H9 (cell line): ENCODE measurements at regions not wholly inside any gene's neighbourhood (a gene's known extent, or its start where the extent isn't known, plus 50 kb on each side); places are given as distances from the start of the nearest gene placed in this dataset.

Experiments
- DNase-seq: peaks from one replicate; pipeline ENCODE4 v3.0.0-alpha.2; 2017
- H2AFZ ChIP-seq: one replicate; pipeline ENCODE4 v1.6.1; 2013; ENCODE audit warnings: mild to moderate bottlenecking, low read length, control low read depth, moderate library complexity
- H2AK5ac ChIP-seq: 2 replicates; pipeline ENCODE4 v1.6.1; 2013; ENCODE audit warnings: low read length, control low read depth, mixed read lengths; ENCODE audit not compliant: insufficient read length
- H2BK120ac ChIP-seq: one replicate; pipeline ENCODE4 v1.6.1; 2013; ENCODE audit warnings: low read depth, mild to moderate bottlenecking, low read length, control low read depth, inconsistent platforms; ENCODE audit not compliant: poor library complexity, severe bottlenecking
- H2BK12ac ChIP-seq: 2 replicates; pipeline ENCODE4 v1.6.1; 2013; ENCODE audit warnings: low read length, control low read depth, mixed read lengths, low read depth; ENCODE audit not compliant: insufficient read length
- H2BK15ac ChIP-seq: 2 replicates; pipeline ENCODE4 v1.6.1; 2013; ENCODE audit warnings: low read depth, low read length, control low read depth
- H2BK20ac ChIP-seq: one replicate; pipeline ENCODE4 v1.6.1; 2013; ENCODE audit warnings: low read depth, mild to moderate bottlenecking, low read length, control low read depth, inconsistent platforms; ENCODE audit not compliant: poor library complexity, severe bottlenecking
- H2BK5ac ChIP-seq: 2 replicates; pipeline ENCODE4 v1.6.1; 2013; ENCODE audit warnings: low read length, control low read depth, mixed read lengths; ENCODE audit not compliant: insufficient read length
- H3K14ac ChIP-seq: 2 replicates; pipeline ENCODE4 v1.6.1; 2013; ENCODE audit warnings: low read length, control low read depth; ENCODE audit not compliant: insufficient read depth
- H3K18ac ChIP-seq: 2 replicates; pipeline ENCODE4 v1.6.1; 2013; ENCODE audit warnings: low read depth, mild to moderate bottlenecking, mixed read lengths, low read length, control low read depth; ENCODE audit not compliant: insufficient read length
- H3K23ac ChIP-seq: 2 replicates; pipeline ENCODE4 v1.6.1; 2013; ENCODE audit warnings: low read length, control low read depth, mixed read lengths, low read depth; ENCODE audit not compliant: insufficient read length
- H3K23me2 ChIP-seq: 2 replicates; pipeline ENCODE4 v1.6.1; 2013; ENCODE audit warnings: low read depth, mild to moderate bottlenecking, mixed read lengths, low read length, control low read depth; ENCODE audit not compliant: insufficient read length, poor library complexity, severe bottlenecking
- H3K27ac ChIP-seq: 2 replicates; pipeline ENCODE4 v1.5.1; 2013; ENCODE audit warnings: low read length, control low read depth, mixed read lengths, low read depth; ENCODE audit not compliant: insufficient read length
- H3K27me3 ChIP-seq: 2 replicates; pipeline ENCODE4 v1.6.1; 2013; ENCODE audit warnings: low read length, control low read depth, inconsistent platforms; ENCODE audit not compliant: insufficient read depth
- H3K4ac ChIP-seq: 2 replicates; pipeline ENCODE4 v1.6.1; 2013; ENCODE audit warnings: low read depth, mild to moderate bottlenecking, control low read depth, inconsistent platforms, low read length, moderate library complexity
- H3K4me1 ChIP-seq: 2 replicates; pipeline ENCODE4 v1.6.1; 2013; ENCODE audit warnings: low read length, control low read depth, inconsistent platforms; ENCODE audit not compliant: insufficient read depth
- H3K4me2 ChIP-seq: 2 replicates; pipeline ENCODE4 v1.6.1; 2013; ENCODE audit warnings: low read length, control low read depth, mixed read lengths; ENCODE audit not compliant: insufficient read length, insufficient read depth
- H3K56ac ChIP-seq: 2 replicates; pipeline ENCODE4 v1.6.1; 2013; ENCODE audit warnings: low read depth, mild to moderate bottlenecking, mixed read lengths, low read length, control low read depth; ENCODE audit not compliant: insufficient read length
- H3K79me1 ChIP-seq: 2 replicates; pipeline ENCODE4 v1.6.1; 2013; ENCODE audit warnings: low read depth, mild to moderate bottlenecking, moderate library complexity, low read length, control low read depth, inconsistent platforms; ENCODE audit not compliant: insufficient read depth, poor library complexity, severe bottlenecking
- H3K79me2 ChIP-seq: 2 replicates; pipeline ENCODE4 v1.6.1; 2013; ENCODE audit warnings: low read length, control low read depth, inconsistent platforms; ENCODE audit not compliant: insufficient read depth
- H3K9ac ChIP-seq: 2 replicates; pipeline ENCODE4 v1.6.1; 2013; ENCODE audit warnings: low read length, control low read depth, mixed read lengths; ENCODE audit not compliant: insufficient read length; ENCODE audit errors: extremely low read depth
- H3K9me3 ChIP-seq: one replicate; pipeline ENCODE4 v1.6.1; 2013; ENCODE audit warnings: low read depth, low read length, inconsistent platforms; ENCODE audit not compliant: control insufficient read depth
- H3T11ph ChIP-seq: one replicate; pipeline ENCODE4 v1.6.1; 2013; ENCODE audit warnings: mild to moderate bottlenecking, low read length, control low read depth, inconsistent platforms
- H4K20me1 ChIP-seq: one replicate; pipeline ENCODE4 v1.6.1; 2013; ENCODE audit not compliant: control insufficient read depth, insufficient read length, insufficient read depth
- H4K5ac ChIP-seq: 2 replicates; pipeline ENCODE4 v1.6.1; 2013; ENCODE audit warnings: low read depth, mild to moderate bottlenecking, mixed read lengths, low read length, control low read depth; ENCODE audit not compliant: insufficient read length
- H4K8ac ChIP-seq: replicated peaks from 2 replicates; pipeline ENCODE4 v1.6.1; 2013; ENCODE audit warnings: low read length, control low read depth, mixed read lengths, low read depth; ENCODE audit not compliant: insufficient read length
- H4K91ac ChIP-seq: 2 replicates; pipeline ENCODE4 v1.6.1; 2013; ENCODE audit warnings: low read depth, mild to moderate bottlenecking, moderate library complexity, mixed read lengths, low read length, control low read depth; ENCODE audit not compliant: insufficient read length
- H3K27ac Mint-ChIP-seq, 3 experiments: 2 replicates in 2 of 3; 3 replicates in 1 of 3; pipeline ENCODE4 v1.8.0; 2020 to 2021; ENCODE audit warnings: mixed read lengths in 3 of 3, mild to moderate bottlenecking in 1 of 3, moderate library complexity in 1 of 3
- H3K27me3 Mint-ChIP-seq: 2 replicates; pipeline ENCODE4 v1.8.0; 2021; ENCODE audit warnings: low read depth, mild to moderate bottlenecking, moderate library complexity, mixed read lengths
- H3K36me3 Mint-ChIP-seq, 3 experiments: 2 replicates in 2 of 3; 3 replicates in 1 of 3; pipeline ENCODE4 v1.8.0; 2020 to 2021; ENCODE audit warnings: low read depth in 3 of 3, mixed read lengths in 3 of 3; ENCODE audit not compliant: insufficient read depth in 1 of 3
- H3K4me1 Mint-ChIP-seq, 2 experiments: 2 replicates each; pipeline ENCODE4 v1.8.0; 2020; ENCODE audit warnings: mixed read lengths in 2 of 2
- H3K4me3 Mint-ChIP-seq, 2 experiments: 2 replicates in 1 of 2; 3 replicates in 1 of 2; pipeline ENCODE4 v1.8.0; 2020 to 2021; ENCODE audit warnings: mild to moderate bottlenecking in 2 of 2, mixed read lengths in 2 of 2, moderate library complexity in 1 of 2
- H3K9me3 Mint-ChIP-seq, 2 experiments: 2 replicates in 1 of 2; 3 replicates in 1 of 2; pipeline ENCODE4 v1.8.0; 2020; ENCODE audit warnings: mild to moderate bottlenecking in 2 of 2, mixed read lengths in 2 of 2, moderate library complexity in 1 of 2
- CTCF ChIP-seq: fragments of 200-600 bp; sonication (generic); conservative IDR thresholded peaks from 3 replicates; pipeline ENCODE4 v1.8.0; 2021; ENCODE audit warnings: antibody characterized with exemption, mild to moderate bottlenecking
- WGBS: extraction: QIAGEN DNeasy Blood & Tissue Kit; methylation state at CpG from one replicate; pipeline ENCODE4 v1.1.7; 2013; ENCODE audit warnings: missing lambda C conversion rate, low lambda C conversion rate, mixed read lengths; ENCODE audit not compliant: insufficient read length; ENCODE audit errors: extremely low coverage; 5-methylcytosine and 5-hydroxymethylcytosine counted together

DNA sequence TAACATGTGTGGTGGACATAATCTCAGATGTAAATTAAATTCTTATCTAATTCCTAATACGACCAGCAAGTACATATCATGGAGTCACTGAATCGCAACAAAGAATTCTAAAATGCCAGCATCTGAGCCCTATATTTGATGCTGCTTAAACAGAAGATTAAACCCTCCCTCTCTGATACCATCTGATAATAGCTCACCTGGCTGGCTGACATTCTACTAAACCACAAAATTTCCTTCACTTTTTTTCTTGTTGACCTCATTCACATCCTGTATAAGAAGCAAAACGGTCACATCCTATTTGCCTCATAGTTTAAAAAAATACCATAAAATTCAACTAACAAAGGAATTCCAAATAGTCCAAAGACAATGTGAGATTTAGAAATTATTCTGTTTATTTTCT, 371.6 kb upstream of the SLC8A1 start:
- Mint-ChIP-seq H3K9me3 (no peaks in the 10 kb centered on the region), H3K27ac (no peak overlapping the region), H3K36me3 (no peaks in the 10 kb centered on the region), H3K27me3 (no peaks in the 10 kb centered on the region), H3K4me1 (no peaks in the 10 kb centered on the region; a peak in 1 of 4 replicates), H3K4me3 (no peak overlapping the region)
- Histone ChIP-seq H3K27ac (no peak overlapping the region), H3K23me2 (no peaks in the 10 kb centered on the region), H3K79me1 (no peaks in the 10 kb centered on the region), H3K18ac (no peak overlapping the region), H2AK5ac (no peak overlapping the region), H3K9me3 (no peaks in the 10 kb centered on the region), H3K79me2 (no peaks in the 10 kb centered on the region), H3K4me1 (no peaks in the 10 kb centered on the region; the same call in 1 of the 2 replicates), H3K23ac (no peak overlapping the region), H3K9ac (no peak overlapping the region), H2BK15ac (no peak overlapping the region), H4K8ac (no peak overlapping the region), H4K91ac (no peak overlapping the region), H2BK12ac (no peak overlapping the region), H2BK20ac (no peak overlapping the region), H3K4ac (no peak overlapping the region), H4K5ac (no peak overlapping the region), H4K20me1 (no peaks in the 10 kb centered on the region), H3K27me3 (no peaks in the 10 kb centered on the region), H2BK120ac (no peak overlapping the region), H3T11ph (no peak overlapping the region), H2BK5ac (no peak overlapping the region), H3K4me2 (no peak overlapping the region), H2AFZ (no peak overlapping the region), H3K14ac (no peak overlapping the region), H3K56ac (no peak overlapping the region)
- no peak for TF ChIP-seq CTCF
- no peak for DNase-seq
- no CpG with 5 or more reads among the region's 3 CpGs for WGBS
